ENCODE measurements at regions not wholly inside any gene's neighbourhood (a gene's known extent, or its start where the extent isn't known, plus 50 kb on each side); places are given as distances from the start of the nearest gene placed in this dataset.

GRCh38 chr5:2338686-2339085 is 412.8 kb downstream of the IRX2 start:
- Histone ChIP-seq H3K4me1 (ENCODE audit: control insufficient read depth, insufficient read depth, low read length) (peaks cover 5% of the 10 kb centered on the region; the same call in 1 of the 2 replicates), H3K9ac (ENCODE audit: low read length) (no peak overlapping the region), H3K36me3 (ENCODE audit: control insufficient read depth, insufficient read depth, low read length) (no peaks in the 10 kb centered on the region), H3K27ac (ENCODE audit: low read depth, low read length) (no peak overlapping the region), H3K4me3 (ENCODE audit: low read depth, low read length) (no peak overlapping the region), H3K9me3 (ENCODE audit: control insufficient read depth, insufficient read depth, low read depth, low read length) (no peaks in the 10 kb centered on the region), H3K27me3 (ENCODE audit: control insufficient read depth, insufficient read depth, low read length) (no peaks in the 10 kb centered on the region)

- H3K9me3 ChIP-seq (ENCODE audit: control insufficient read depth, insufficient read depth, low read depth, low read length): 0 out of 2 replicates have a peak, but pooled peaks cover 3% of the 10 kb centered on the region
- H3K27ac ChIP-seq (ENCODE audit: low read depth, low read length): no peak overlapping the region
- peaks cover 5% of the 10 kb centered on the region; the same call in 1 of the 2 replicates for H3K4me1 ChIP-seq (ENCODE audit: control insufficient read depth, insufficient read depth, low read length)
- H3K9ac ChIP-seq (ENCODE audit: low read length): no peak overlapping the region
- no peaks in the 10 kb centered on the region for H3K36me3 ChIP-seq (ENCODE audit: control insufficient read depth, insufficient read depth, low read length)
- no peak overlapping the region for H3K4me3 ChIP-seq (ENCODE audit: low read depth, low read length)
- H3K27me3 ChIP-seq (ENCODE audit: control insufficient read depth, insufficient read depth, low read length): no peaks in the 10 kb centered on the region
Observed at GRCh38 chr5:2335733-2336515, 415.6 kb downstream of the IRX2 start.

- Histone ChIP-seq H3K9ac (ENCODE audit: low read length) (no peak overlapping the region), H3K27ac (ENCODE audit: low read depth, low read length) (no peak overlapping the region), H3K4me3 (ENCODE audit: low read depth, low read length) (no peak overlapping the region), H3K9me3 (ENCODE audit: control insufficient read depth, insufficient read depth, low read depth, low read length) (0 out of 2 replicates have a peak, but pooled peaks cover 3% of the 10 kb centered on the region), H3K36me3 (ENCODE audit: control insufficient read depth, insufficient read depth, low read length) (no peaks in the 10 kb centered on the region), H3K4me1 (ENCODE audit: control insufficient read depth, insufficient read depth, low read length) (peaks cover 5% of the 10 kb centered on the region; the same call in 1 of the 2 replicates), H3K27me3 (ENCODE audit: control insufficient read depth, insufficient read depth, low read length) (no peaks in the 10 kb centered on the region)
Observed at GRCh38 chr5:2335125-2335732, 416.2 kb downstream of the IRX2 start.

- Histone ChIP-seq H3K27ac (ENCODE audit: low read depth, low read length) (no peak overlapping the region), H3K4me1 (ENCODE audit: control insufficient read depth, insufficient read depth, low read length) (peaks cover 5% of the 10 kb centered on the region; the same call in 1 of the 2 replicates), H3K36me3 (ENCODE audit: control insufficient read depth, insufficient read depth, low read length) (no peaks in the 10 kb centered on the region), H3K9ac (ENCODE audit: low read length) (no peak overlapping the region), H3K4me3 (ENCODE audit: low read depth, low read length) (no peak overlapping the region), H3K27me3 (ENCODE audit: control insufficient read depth, insufficient read depth, low read length) (no peaks in the 10 kb centered on the region), H3K9me3 (ENCODE audit: control insufficient read depth, insufficient read depth, low read depth, low read length) (0 out of 2 replicates have a peak, but pooled peaks cover 3% of the 10 kb centered on the region)
Observed at GRCh38 chr5:2334719-2335118, 416.8 kb downstream of the IRX2 start.

GRCh38 chr5:2333291-2333690 is 418.2 kb downstream of the IRX2 start:
- H3K9me3 ChIP-seq (ENCODE audit: control insufficient read depth, insufficient read depth, low read depth, low read length): 0 out of 2 replicates have a peak, but pooled peaks cover 3% of the 10 kb centered on the region
- no peak overlapping the region for H3K27ac ChIP-seq (ENCODE audit: low read depth, low read length)
- H3K36me3 ChIP-seq (ENCODE audit: control insufficient read depth, insufficient read depth, low read length): no peaks in the 10 kb centered on the region
- no peak overlapping the region for H3K9ac ChIP-seq (ENCODE audit: low read length)
- H3K4me3 ChIP-seq (ENCODE audit: low read depth, low read length): no peak overlapping the region
- peaks cover 5% of the 10 kb centered on the region; the same call in 1 of the 2 replicates for H3K4me1 ChIP-seq (ENCODE audit: control insufficient read depth, insufficient read depth, low read length)
- no peaks in the 10 kb centered on the region for H3K27me3 ChIP-seq (ENCODE audit: control insufficient read depth, insufficient read depth, low read length)

GRCh38 chr5:2332521-2332920 is 419.0 kb downstream of the IRX2 start:
- peaks cover 5% of the 10 kb centered on the region; the same call in 1 of the 2 replicates for H3K4me1 ChIP-seq (ENCODE audit: control insufficient read depth, insufficient read depth, low read length)
- H3K27me3 ChIP-seq (ENCODE audit: control insufficient read depth, insufficient read depth, low read length): no peaks in the 10 kb centered on the region

GRCh38 chr5:2330325-2331130 is 420.9 kb downstream of the IRX2 start:
- Histone ChIP-seq H3K27ac (ENCODE audit: low read depth, low read length) (no peak overlapping the region), H3K4me1 (ENCODE audit: control insufficient read depth, insufficient read depth, low read length) (peaks cover 5% of the 10 kb centered on the region; the same call in 1 of the 2 replicates), H3K27me3 (ENCODE audit: control insufficient read depth, insufficient read depth, low read length) (no peaks in the 10 kb centered on the region), H3K4me3 (ENCODE audit: low read depth, low read length) (no peak overlapping the region), H3K36me3 (ENCODE audit: control insufficient read depth, insufficient read depth, low read length) (no peaks in the 10 kb centered on the region), H3K9me3 (ENCODE audit: control insufficient read depth, insufficient read depth, low read depth, low read length) (0 out of 2 replicates have a peak, but pooled peaks cover 3% of the 10 kb centered on the region), H3K9ac (ENCODE audit: low read length) (no peak overlapping the region)

More at GRCh38 chr5:2332521-2332920, 419.0 kb downstream of the IRX2 start:
- H3K27ac ChIP-seq (ENCODE audit: low read depth, low read length): no peak overlapping the region
- no peak overlapping the region for H3K4me3 ChIP-seq (ENCODE audit: low read depth, low read length)
- no peaks in the 10 kb centered on the region for H3K36me3 ChIP-seq (ENCODE audit: control insufficient read depth, insufficient read depth, low read length)
- 0 out of 2 replicates have a peak, but pooled peaks cover 3% of the 10 kb centered on the region for H3K9me3 ChIP-seq (ENCODE audit: control insufficient read depth, insufficient read depth, low read depth, low read length)
- no peak overlapping the region for H3K9ac ChIP-seq (ENCODE audit: low read length)

- Histone ChIP-seq H3K4me1 (ENCODE audit: control insufficient read depth, insufficient read depth, low read length) (0 out of 2 replicates have a peak, but pooled peaks cover under 1% of the 10 kb centered on the region), H3K9ac (ENCODE audit: low read length) (no peak overlapping the region), H3K9me3 (ENCODE audit: control insufficient read depth, insufficient read depth, low read depth, low read length) (0 out of 2 replicates have a peak, but pooled peaks cover 3% of the 10 kb centered on the region), H3K27me3 (ENCODE audit: control insufficient read depth, insufficient read depth, low read length) (no peaks in the 10 kb centered on the region), H3K27ac (ENCODE audit: low read depth, low read length) (no peak overlapping the region), H3K36me3 (ENCODE audit: control insufficient read depth, insufficient read depth, low read length) (no peaks in the 10 kb centered on the region), H3K4me3 (ENCODE audit: low read depth, low read length) (no peak overlapping the region)
Observed at GRCh38 chr5:2329741-2330140, 421.7 kb downstream of the IRX2 start.

- Histone ChIP-seq H3K27me3 (ENCODE audit: control insufficient read depth, insufficient read depth, low read length) (no peaks in the 10 kb centered on the region), H3K36me3 (ENCODE audit: control insufficient read depth, insufficient read depth, low read length) (no peaks in the 10 kb centered on the region), H3K27ac (ENCODE audit: low read depth, low read length) (no peak overlapping the region), H3K9me3 (ENCODE audit: control insufficient read depth, insufficient read depth, low read depth, low read length) (no peaks in the 10 kb centered on the region), H3K4me3 (ENCODE audit: low read depth, low read length) (no peak overlapping the region), H3K4me1 (ENCODE audit: control insufficient read depth, insufficient read depth, low read length) (no peaks in the 10 kb centered on the region), H3K9ac (ENCODE audit: low read length) (no peak overlapping the region)
Observed at GRCh38 chr5:2326601-2327000, 424.9 kb downstream of the IRX2 start.

GRCh38 chr5:2324788-2325187 is 426.7 kb downstream of the IRX2 start:
- no peaks in the 10 kb centered on the region for H3K27me3 ChIP-seq (ENCODE audit: control insufficient read depth, insufficient read depth, low read length)
- H3K4me1 ChIP-seq (ENCODE audit: control insufficient read depth, insufficient read depth, low read length): no peaks in the 10 kb centered on the region
- H3K36me3 ChIP-seq (ENCODE audit: control insufficient read depth, insufficient read depth, low read length): no peaks in the 10 kb centered on the region
- no peak overlapping the region for H3K9ac ChIP-seq (ENCODE audit: low read length)
- no peak overlapping the region for H3K4me3 ChIP-seq (ENCODE audit: low read depth, low read length)
- no peak overlapping the region for H3K27ac ChIP-seq (ENCODE audit: low read depth, low read length)
- no peaks in the 10 kb centered on the region for H3K9me3 ChIP-seq (ENCODE audit: control insufficient read depth, insufficient read depth, low read depth, low read length)

All from HUES6 (cell line).